Peyer's patch (tissue), 4 donors: ENCODE measurements at regions not wholly inside any gene's neighbourhood (a gene's known extent, or its start where the extent isn't known, plus 50 kb on each side); places are given as distances from the start of the nearest gene placed in this dataset.

Experiments used
- DNase-seq, 3 donors: peaks; one replicate each; pipeline ENCODE4 v3.0.0-alpha.2; 2017 to 2019
- H3K27ac ChIP-seq, 4 donors: fragments of 200-600 bp; sonication (generic); one replicate each; pipeline ENCODE4 v1.5.1; 2016 to 2019
- H3K27me3 ChIP-seq, 2 donors: fragments of 200-600 bp; sonication (generic); one replicate each; pipeline ENCODE4 v1.5.1; 2019
- H3K36me3 ChIP-seq, 3 donors: fragments of 200-600 bp; sonication (generic); one replicate each; pipeline ENCODE4 v1.5.1; 2016 to 2019
- H3K4me1 ChIP-seq, 4 donors: fragments of 200-600 bp; sonication (generic); one replicate each; pipeline ENCODE4 v1.5.1; 2016 to 2019
- H3K4me3 ChIP-seq, 4 donors: fragments of 200-600 bp; sonication (generic); 1 replicate in 3 of 4; 2 replicates in 1 of 4; pipeline ENCODE4 v1.5.1; 2016 to 2019; ENCODE audit warnings: mild to moderate bottlenecking in 1 of 4
- H3K9me3 ChIP-seq, 4 donors: fragments of 200-600 bp; sonication (generic); one replicate each; pipeline ENCODE4 v1.5.1; 2016 to 2019; ENCODE audit warnings: mild to moderate bottlenecking in 1 of 4
- CTCF ChIP-seq, 6 experiments: fragments of 450-650 bp in 4 of 6; fragments of 200-600 bp in 2 of 6; sonication (generic) in 1 of 6; IDR thresholded peaks; one replicate each; pipeline ENCODE4 v1.5.1; 2017 to 2019; ENCODE audit warnings: antibody characterized with exemption in 6 of 6, mild to moderate bottlenecking in 3 of 6, moderate library complexity in 1 of 6
- POLR2A ChIP-seq, 2 donors: fragments of 450-650 bp; IDR thresholded peaks; one replicate each; pipeline ENCODE4 v1.5.1; 2017; ENCODE audit warnings: antibody characterized with exemption in 2 of 2, mild to moderate bottlenecking in 2 of 2, moderate library complexity in 2 of 2

DNA sequence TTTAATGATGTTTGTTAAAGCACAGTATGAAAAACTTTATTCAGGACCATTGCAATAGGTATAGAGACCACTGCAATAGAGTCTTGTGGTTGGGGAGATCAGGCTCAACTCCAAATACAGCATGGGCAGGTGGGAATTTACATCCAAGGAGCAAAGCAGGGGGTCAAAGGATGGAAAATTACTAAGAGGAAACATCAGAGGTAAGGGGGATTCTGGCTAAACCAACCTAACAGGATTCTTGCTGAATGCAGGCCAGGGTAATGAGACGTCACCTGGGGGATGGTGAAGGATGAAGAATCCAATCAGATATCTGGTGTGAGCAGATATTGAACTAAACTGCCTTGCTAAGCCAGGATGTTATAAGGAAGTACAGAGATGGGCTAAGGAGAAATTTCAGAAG is 126.6 kb upstream of the MIR17HG start:
- Histone ChIP-seq H3K4me3 (no peak overlapping the region), H3K27ac (no peak overlapping the region), H3K36me3 (no peaks in the 10 kb centered on the region), H3K4me1 (no peaks in the 10 kb centered on the region), H3K27me3 (no peaks in the 10 kb centered on the region), H3K9me3 (no peaks in the 10 kb centered on the region)
- DNase-seq: no peak
- no peak for TF ChIP-seq CTCF (IDR thresholded peaks at IDR 0.05)
- TF ChIP-seq POLR2A (IDR thresholded peaks at IDR 0.05): no peak

- Histone ChIP-seq H3K4me3 (no peak overlapping the region), H3K9me3 (no peaks in the 10 kb centered on the region), H3K36me3 (no peaks in the 10 kb centered on the region), H3K27ac (no peak overlapping the region), H3K4me1 (no peaks in the 10 kb centered on the region), H3K27me3 (no peaks in the 10 kb centered on the region)
- no peak for DNase-seq
- TF ChIP-seq POLR2A (IDR thresholded peaks at IDR 0.05): no peak
- no peak for TF ChIP-seq CTCF (IDR thresholded peaks at IDR 0.05)
Observed at GRCh38 chr13:91228108-91228507, 119.4 kb upstream of the MIR17HG start.

DNA sequence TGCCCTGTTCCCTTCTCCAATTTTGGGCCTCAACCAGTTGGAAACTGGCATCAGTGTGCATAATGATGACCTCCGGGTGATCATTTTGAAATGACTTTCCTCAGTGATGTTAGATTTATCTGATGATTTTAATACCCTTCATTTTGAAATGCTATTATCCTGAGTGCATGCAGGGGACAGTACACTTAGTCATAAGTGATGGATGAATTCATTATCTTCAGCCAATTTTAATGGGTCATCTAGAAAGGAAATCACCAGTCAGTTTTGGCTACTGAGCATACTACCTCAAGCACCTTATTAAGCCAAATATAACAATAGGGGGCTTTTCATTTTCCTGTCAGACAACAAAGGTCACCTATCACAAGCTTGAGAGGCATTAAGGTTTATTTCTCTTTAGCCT is 118.5 kb upstream of the MIR17HG start:
- Histone ChIP-seq H3K4me1 (no peaks in the 10 kb centered on the region), H3K4me3 (no peak overlapping the region), H3K27ac (no peak overlapping the region), H3K36me3 (no peaks in the 10 kb centered on the region), H3K27me3 (no peaks in the 10 kb centered on the region), H3K9me3 (no peaks in the 10 kb centered on the region)
- DNase-seq: no peak
- TF ChIP-seq CTCF (IDR thresholded peaks at IDR 0.05) (no peak), POLR2A (IDR thresholded peaks at IDR 0.05) (no peak)

DNA sequence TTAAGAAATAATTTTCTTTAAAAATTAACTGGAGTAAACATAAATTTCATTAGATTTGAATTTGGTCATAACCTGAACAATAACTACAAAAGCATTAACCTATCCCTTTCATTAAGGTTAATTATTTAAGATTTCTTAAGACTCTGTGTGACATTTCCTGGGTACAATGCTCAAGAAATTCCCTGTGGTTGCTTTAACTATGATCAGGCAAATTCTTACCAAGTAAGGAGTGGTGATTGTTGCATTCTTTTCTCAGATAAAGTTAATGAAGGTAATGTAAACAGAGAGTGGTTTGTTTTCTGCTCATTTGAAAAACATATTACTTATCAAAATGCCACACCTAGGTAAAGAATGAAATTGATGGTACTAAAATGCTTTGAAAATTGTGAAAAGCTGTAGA is 114.8 kb upstream of the MIR17HG start:
- Histone ChIP-seq H3K27ac (no peak overlapping the region), H3K27me3 (no peaks in the 10 kb centered on the region), H3K9me3 (no peaks in the 10 kb centered on the region), H3K36me3 (no peaks in the 10 kb centered on the region), H3K4me1 (no peaks in the 10 kb centered on the region), H3K4me3 (no peak overlapping the region)
- TF ChIP-seq CTCF (IDR thresholded peaks at IDR 0.05) (no peak), POLR2A (IDR thresholded peaks at IDR 0.05) (no peak)
- no peak for DNase-seq

DNA sequence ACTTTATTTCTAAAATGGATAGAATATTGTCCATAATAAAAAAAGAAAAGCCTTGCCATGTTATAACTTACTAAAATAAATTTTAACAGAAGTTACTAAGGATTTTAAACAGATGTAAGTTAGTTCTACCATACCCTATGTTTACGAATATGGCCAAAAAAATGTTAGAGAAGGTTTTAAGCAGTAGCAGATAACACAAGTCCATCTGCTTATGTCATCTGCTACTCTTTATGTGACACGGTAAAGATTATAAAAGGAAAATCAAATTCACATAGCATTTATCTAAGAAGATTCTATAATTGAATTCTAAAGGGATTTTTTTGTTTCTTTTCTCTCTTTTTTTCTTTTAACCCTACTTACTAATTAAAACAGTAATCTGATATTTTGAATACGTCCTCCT is 114.2 kb upstream of the MIR17HG start:
- TF ChIP-seq CTCF (IDR thresholded peaks at IDR 0.05) (no peak), POLR2A (IDR thresholded peaks at IDR 0.05) (no peak)
- DNase-seq: no peak
- Histone ChIP-seq H3K4me3 (no peak overlapping the region), H3K27me3 (no peaks in the 10 kb centered on the region), H3K27ac (no peak overlapping the region), H3K4me1 (no peaks in the 10 kb centered on the region), H3K36me3 (no peaks in the 10 kb centered on the region), H3K9me3 (no peaks in the 10 kb centered on the region)

DNA sequence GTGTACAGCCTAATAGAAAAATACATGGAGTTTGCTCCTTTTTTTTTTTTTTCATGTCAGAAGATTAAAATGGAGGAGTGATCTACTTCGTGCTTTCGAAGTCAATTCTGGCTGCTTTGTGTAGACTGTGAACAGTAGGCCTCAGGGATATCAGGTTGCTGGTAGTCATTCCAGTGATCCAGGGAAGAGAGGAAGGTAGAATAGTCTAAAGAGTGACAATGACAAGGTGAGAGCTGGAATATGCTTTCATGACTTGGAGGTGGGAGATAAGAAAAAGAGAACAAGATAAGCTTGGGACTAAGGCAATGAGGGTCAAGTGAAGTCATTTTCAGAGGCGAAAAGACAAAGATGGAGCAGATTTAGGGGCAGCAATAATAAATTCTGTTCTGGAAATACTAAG is 111.3 kb upstream of the MIR17HG start:
- no peak overlapping the region for H3K4me3 ChIP-seq
- TF ChIP-seq CTCF (IDR thresholded peaks at IDR 0.05) (no peak), POLR2A (IDR thresholded peaks at IDR 0.05) (no peak)
- no peak for DNase-seq
- no peaks in the 10 kb centered on the region for H3K36me3 ChIP-seq
- H3K9me3 ChIP-seq: no peaks in the 10 kb centered on the region
- H3K27ac ChIP-seq: no peak overlapping the region
- H3K4me1 ChIP-seq: no peaks in the 10 kb centered on the region
- H3K27me3 ChIP-seq: no peaks in the 10 kb centered on the region
